ENCODE measurements at regions not wholly inside any gene's neighbourhood (a gene's known extent, or its start where the extent isn't known, plus 50 kb on each side); places are given as distances from the start of the nearest gene placed in this dataset.

- H3K4me1 ChIP-seq = no peaks in the 10 kb centered on the region
- intact Hi-C loops (cut with DNase I) = no loop called here
- H3K4me3 ChIP-seq = no peak overlapping the region
- no peak for DNase-seq (ENCODE audit: low spot score in 2 of 2)
- H3K27me3 ChIP-seq = no peaks in the 10 kb centered on the region
- H3K9me3 ChIP-seq = no peaks in the 10 kb centered on the region
- H3K27ac ChIP-seq = no peak overlapping the region
- TF ChIP-seq, protein P1, sequence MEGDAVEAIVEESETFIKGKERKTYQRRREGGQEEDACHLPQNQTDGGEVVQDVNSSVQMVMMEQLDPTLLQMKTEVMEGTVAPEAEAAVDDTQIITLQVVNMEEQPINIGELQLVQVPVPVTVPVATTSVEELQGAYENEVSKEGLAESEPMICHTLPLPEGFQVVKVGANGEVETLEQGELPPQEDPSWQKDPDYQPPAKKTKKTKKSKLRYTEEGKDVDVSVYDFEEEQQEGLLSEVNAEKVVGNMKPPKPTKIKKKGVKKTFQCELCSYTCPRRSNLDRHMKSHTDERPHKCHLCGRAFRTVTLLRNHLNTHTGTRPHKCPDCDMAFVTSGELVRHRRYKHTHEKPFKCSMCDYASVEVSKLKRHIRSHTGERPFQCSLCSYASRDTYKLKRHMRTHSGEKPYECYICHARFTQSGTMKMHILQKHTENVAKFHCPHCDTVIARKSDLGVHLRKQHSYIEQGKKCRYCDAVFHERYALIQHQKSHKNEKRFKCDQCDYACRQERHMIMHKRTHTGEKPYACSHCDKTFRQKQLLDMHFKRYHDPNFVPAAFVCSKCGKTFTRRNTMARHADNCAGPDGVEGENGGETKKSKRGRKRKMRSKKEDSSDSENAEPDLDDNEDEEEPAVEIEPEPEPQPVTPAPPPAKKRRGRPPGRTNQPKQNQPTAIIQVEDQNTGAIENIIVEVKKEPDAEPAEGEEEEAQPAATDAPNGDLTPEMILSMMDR (IDR thresholded peaks at IDR 0.05) = no peak
- H3K36me3 ChIP-seq = no peaks in the 10 kb centered on the region
Measured at GRCh38 chr7:46652317-46652716, 731.2 kb upstream of the IGFBP3 start.

- no peak overlapping the region for H3K4me3 ChIP-seq
Measured at GRCh38 chr7:46651561-46652088, 730.6 kb upstream of the IGFBP3 start.

DNA sequence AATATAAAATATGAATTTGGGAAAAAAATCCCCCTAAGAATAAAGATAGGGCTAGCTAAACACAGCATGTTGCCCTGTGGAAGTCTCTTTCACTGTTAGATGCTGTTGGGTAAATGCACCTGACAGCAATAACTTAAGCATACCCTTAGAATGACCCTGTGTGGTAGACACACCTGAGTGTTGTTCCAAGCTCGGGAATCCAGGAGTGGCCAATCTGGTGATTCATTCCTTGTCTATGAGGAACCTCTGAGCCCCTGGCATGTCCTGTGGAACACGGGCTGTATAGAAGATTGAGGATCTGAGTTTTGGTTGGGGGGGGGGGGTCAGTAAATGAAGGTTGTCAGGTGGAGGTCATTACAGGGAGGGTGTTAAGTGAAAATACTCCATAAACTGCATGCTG, 730.0 kb upstream of the IGFBP3 start:
- intact Hi-C loops (cut with DNase I) = no loop called here
- no peak for DNase-seq (ENCODE audit: low spot score in 2 of 2)
- H3K27me3 ChIP-seq = no peaks in the 10 kb centered on the region
- TF ChIP-seq, protein P1 (IDR thresholded peaks at IDR 0.05) = no peak
- no peak overlapping the region for H3K27ac ChIP-seq
- H3K36me3 ChIP-seq = no peaks in the 10 kb centered on the region
- H3K9me3 ChIP-seq = no peaks in the 10 kb centered on the region
- H3K4me1 ChIP-seq = no peaks in the 10 kb centered on the region
- H3K4me3 ChIP-seq = no peak overlapping the region

More at GRCh38 chr7:46651561-46652088, 730.6 kb upstream of the IGFBP3 start:
- H3K27ac ChIP-seq = no peak overlapping the region
- H3K27me3 ChIP-seq = no peaks in the 10 kb centered on the region
- TF ChIP-seq, protein P1 (IDR thresholded peaks at IDR 0.05) = no peak
- intact Hi-C loops (cut with DNase I) = no loop called here
- no peaks in the 10 kb centered on the region for H3K36me3 ChIP-seq
- DNase-seq (ENCODE audit: low spot score in 2 of 2) = no peak
- no peaks in the 10 kb centered on the region for H3K4me1 ChIP-seq
- H3K9me3 ChIP-seq = no peaks in the 10 kb centered on the region

- Histone ChIP-seq H3K4me1 (no peaks in the 10 kb centered on the region), H3K27ac (no peak overlapping the region), H3K4me3 (no peak overlapping the region), H3K27me3 (no peaks in the 10 kb centered on the region), H3K36me3 (no peaks in the 10 kb centered on the region), H3K9me3 (no peaks in the 10 kb centered on the region)
- DNase-seq (ENCODE audit: low spot score in 2 of 2) = no peak
- TF ChIP-seq, protein P1 (IDR thresholded peaks at IDR 0.05) = no peak
- intact Hi-C loops (cut with DNase I) = no loop called here
Measured at GRCh38 chr7:46649876-46650275, 728.8 kb upstream of the IGFBP3 start.

GRCh38 chr7:46637793-46638735, 717.0 kb upstream of the IGFBP3 start:
- H3K9me3 ChIP-seq = no peaks in the 10 kb centered on the region
- H3K4me3 ChIP-seq = no peak overlapping the region
- H3K27me3 ChIP-seq = no peaks in the 10 kb centered on the region
- H3K27ac ChIP-seq = no peak overlapping the region
- TF ChIP-seq, protein P1 (IDR thresholded peaks at IDR 0.05) = no peak
- intact Hi-C loops (cut with DNase I) = no loop called here
- no peak for DNase-seq (ENCODE audit: low spot score in 2 of 2)
- H3K4me1 ChIP-seq = no peaks in the 10 kb centered on the region
- H3K36me3 ChIP-seq = no peaks in the 10 kb centered on the region

Data from ascending aorta (tissue), 2 donors.